ENCODE measurements at regions not wholly inside any gene's neighbourhood (a gene's known extent, or its start where the extent isn't known, plus 50 kb on each side); places are given as distances from the start of the nearest gene placed in this dataset.

GRCh38 chr3:34024447-34025240, 226.2 kb downstream of the PDCD6IP start:
- no peak overlapping the region for H3K4me3 ChIP-seq (ENCODE audit: low read depth, low read length)
- no peak for TF ChIP-seq CTCF (conservative IDR thresholded peaks at IDR 0.05; ENCODE audit: low read depth, low read length)
- no peak for DNase-seq (ENCODE audit: low read depth)

- no peak for DNase-seq (ENCODE audit: low read depth)
- no peak overlapping the region for H3K4me3 ChIP-seq (ENCODE audit: low read depth, low read length)
- no peak for TF ChIP-seq CTCF (conservative IDR thresholded peaks at IDR 0.05; ENCODE audit: low read depth, low read length)
Observed at GRCh38 chr3:34033839-34034238, 235.4 kb downstream of the PDCD6IP start.

GRCh38 chr3:34034840-34035239, 236.4 kb downstream of the PDCD6IP start:
- no peak for DNase-seq (ENCODE audit: low read depth)
- TF ChIP-seq CTCF (conservative IDR thresholded peaks at IDR 0.05; ENCODE audit: low read depth, low read length) = no peak

GRCh38 chr3:34035775-34036174, 237.3 kb downstream of the PDCD6IP start:
- H3K4me3 ChIP-seq (ENCODE audit: low read depth, low read length) = no peak overlapping the region
- DNase-seq (ENCODE audit: low read depth) = no peak
- no peak for TF ChIP-seq CTCF (conservative IDR thresholded peaks at IDR 0.05; ENCODE audit: low read depth, low read length)

More at GRCh38 chr3:34034840-34035239, 236.4 kb downstream of the PDCD6IP start:
- no peak overlapping the region for H3K4me3 ChIP-seq (ENCODE audit: low read depth, low read length)

GRCh38 chr3:34037260-34037659, 238.8 kb downstream of the PDCD6IP start:
- TF ChIP-seq CTCF (conservative IDR thresholded peaks at IDR 0.05; ENCODE audit: low read depth, low read length) = no peak
- DNase-seq (ENCODE audit: low read depth) = no peak

GRCh38 chr3:34038131-34038530, 239.7 kb downstream of the PDCD6IP start:
- H3K4me3 ChIP-seq (ENCODE audit: low read depth, low read length) = no peak overlapping the region
- no peak for DNase-seq (ENCODE audit: low read depth)

More at GRCh38 chr3:34037260-34037659, 238.8 kb downstream of the PDCD6IP start:
- no peak overlapping the region for H3K4me3 ChIP-seq (ENCODE audit: low read depth, low read length)

More at GRCh38 chr3:34038131-34038530, 239.7 kb downstream of the PDCD6IP start:
- no peak for TF ChIP-seq CTCF (conservative IDR thresholded peaks at IDR 0.05; ENCODE audit: low read depth, low read length)
